ENCODE measurements at regions not wholly inside any gene's neighbourhood (a gene's known extent, or its start where the extent isn't known, plus 50 kb on each side); places are given as distances from the start of the nearest gene placed in this dataset.

- no peak overlapping the region for H3K27ac ChIP-seq
- no peak for DNase-seq
- H3K36me3 ChIP-seq, result no peaks in the 10 kb centered on the region
- peaks cover 0 to 2% (median 0%) of the 10 kb centered on the region in 4 donors for H3K9me3 ChIP-seq
- intact Hi-C loops (cut with DNase I), result no loop called here
- peaks cover 0 to 4% (median 0%) of the 10 kb centered on the region in 3 donors for H3K27me3 ChIP-seq
- no peak overlapping the region for H3K4me3 ChIP-seq
- no peaks in the 10 kb centered on the region for H3K4me1 ChIP-seq
- no peak for TF ChIP-seq POLR2A (IDR thresholded peaks at IDR 0.05)
- no peak for TF ChIP-seq CTCF (IDR thresholded peaks at IDR 0.05)
- TF ChIP-seq POLR2AphosphoS5 (IDR thresholded peaks at IDR 0.05), result no peak
- 84 to 91% methylated on average over 10 of the region's 10 CpGs for WGBS, 2 donors
Observed at GRCh38 chr1:53383136-53383870, 55.4 kb upstream of the LRP8 start.

- Histone ChIP-seq H3K36me3 (no peaks in the 10 kb centered on the region), H3K4me1 (no peaks in the 10 kb centered on the region), H3K9me3 (peaks cover 0 to 2% (median 0%) of the 10 kb centered on the region in 4 donors), H3K27me3 (peaks cover 0 to under 1% (median 0%) of the 10 kb centered on the region in 3 donors), H3K27ac (no peak overlapping the region), H3K4me3 (no peak overlapping the region)
- intact Hi-C loops (cut with DNase I), result no loop called here
- 86 to 88% methylated on average over 3 of the region's 3 CpGs for WGBS, 2 donors
- no peak for TF ChIP-seq CTCF (IDR thresholded peaks at IDR 0.05)
- no peak for TF ChIP-seq POLR2AphosphoS5 (IDR thresholded peaks at IDR 0.05)
- no peak for TF ChIP-seq POLR2A (IDR thresholded peaks at IDR 0.05)
- TF ChIP-seq EP300 (IDR thresholded peaks at IDR 0.05), result no peak
- no peak for DNase-seq
Observed at GRCh38 chr1:53384796-53385195, 56.9 kb upstream of the LRP8 start.

- Histone ChIP-seq H3K9me3 (peaks cover 0 to 2% (median 0%) of the 10 kb centered on the region in 4 donors), H3K36me3 (no peaks in the 10 kb centered on the region), H3K27me3 (no peaks in the 10 kb centered on the region), H3K4me1 (no peaks in the 10 kb centered on the region), H3K4me3 (no peak overlapping the region), H3K27ac (no peak overlapping the region)
- DNase-seq, result no peak
- WGBS, 2 donors, result 72 to 77% methylated on average over 11 of the region's 11 CpGs
- intact Hi-C loops (cut with DNase I), result no loop called here
- TF ChIP-seq POLR2AphosphoS5 (IDR thresholded peaks at IDR 0.05) (no peak), POLR2A (IDR thresholded peaks at IDR 0.05) (no peak), CTCF (IDR thresholded peaks at IDR 0.05) (no peak), EP300 (IDR thresholded peaks at IDR 0.05) (no peak)
Observed at GRCh38 chr1:53385276-53386225, 57.7 kb upstream of the LRP8 start.

- no peaks in the 10 kb centered on the region for H3K4me1 ChIP-seq
- H3K27me3 ChIP-seq, result no peaks in the 10 kb centered on the region
- H3K36me3 ChIP-seq, result no peaks in the 10 kb centered on the region
- intact Hi-C loops (cut with DNase I), result no loop called here
- TF ChIP-seq CTCF (IDR thresholded peaks at IDR 0.05), result no peak
- no peak for TF ChIP-seq EP300 (IDR thresholded peaks at IDR 0.05)
- 92% methylated on average over 4 of the region's 4 CpGs for WGBS, 2 donors
- H3K4me3 ChIP-seq, result no peak overlapping the region
- no peak for DNase-seq
- H3K27ac ChIP-seq, result no peak overlapping the region
- H3K9me3 ChIP-seq, result peaks cover 0 to 2% (median 0%) of the 10 kb centered on the region in 4 donors
Observed at GRCh38 chr1:53388963-53389362, 61.1 kb upstream of the LRP8 start.
